A549 (cell line): ENCODE measurements at regions not wholly inside any gene's neighbourhood (a gene's known extent, or its start where the extent isn't known, plus 50 kb on each side); places are given as distances from the start of the nearest gene placed in this dataset.
"Not testable (repeated sequence)": the region's sequence is repeated elsewhere in the genome, so short reads cannot be mapped to it uniquely, and the experiment has no call there.

Experiments
- HDAC2 ChIP-seq: fragments of 200-600 bp; sonication (generic); IDR thresholded peaks from 2 replicates; pipeline ENCODE4 v1.6.1; 2016
- MYC ChIP-seq: IDR thresholded peaks from 2 replicates; pipeline ENCODE4 v1.6.1; 2012; ENCODE audit warnings: mild to moderate bottlenecking, inconsistent platforms, low read length, improper control_type of control experiment, borderline replicate concordance
- SMC3 ChIP-seq: fragments of >200 bp; sonication (Bioruptor Twin); formaldehyde crosslinking; IDR thresholded peaks from 3 replicates; pipeline ENCODE4 v1.6.1; 2018; ENCODE audit warnings: inconsistent platforms
- ZC3H11A ChIP-seq: fragments of 450-650 bp; IDR thresholded peaks from 2 replicates; pipeline ENCODE4 v1.6.1; 2014; ENCODE audit warnings: antibody characterized with exemption, mild to moderate bottlenecking
- ZSCAN20 ChIP-seq: fragments of 250-450 bp; sonication (Bioruptor Pico); IDR thresholded peaks from 2 replicates; pipeline ENCODE4 v1.8.0; 2022; ENCODE audit warnings: mild to moderate bottlenecking, moderate library complexity
- TF ChIP-seq, protein P1 (sequence below): fragments of >200 bp; sonication (Bioruptor Twin); formaldehyde crosslinking; IDR thresholded peaks from 3 replicates; pipeline ENCODE4 v1.5.1; 2016
- TF ChIP-seq, protein P2 (sequence below): fragments of >200 bp; sonication (Bioruptor Twin); formaldehyde crosslinking; IDR thresholded peaks from 2 replicates; pipeline ENCODE4 v1.6.1; 2016
- TF ChIP-seq, protein P3 (sequence below): fragments of 200-600 bp; sonication (generic); IDR thresholded peaks from 2 replicates; pipeline ENCODE4 v1.6.1; 2016; ENCODE audit warnings: antibody characterized with exemption, mild to moderate bottlenecking, moderate library complexity

- TF ChIP-seq SMC3; MYC; HDAC2; ZSCAN20 (CRISPR knock-in tag); ZC3H11A: not testable (repeated sequence)
- TF ChIP-seq, protein P1, sequence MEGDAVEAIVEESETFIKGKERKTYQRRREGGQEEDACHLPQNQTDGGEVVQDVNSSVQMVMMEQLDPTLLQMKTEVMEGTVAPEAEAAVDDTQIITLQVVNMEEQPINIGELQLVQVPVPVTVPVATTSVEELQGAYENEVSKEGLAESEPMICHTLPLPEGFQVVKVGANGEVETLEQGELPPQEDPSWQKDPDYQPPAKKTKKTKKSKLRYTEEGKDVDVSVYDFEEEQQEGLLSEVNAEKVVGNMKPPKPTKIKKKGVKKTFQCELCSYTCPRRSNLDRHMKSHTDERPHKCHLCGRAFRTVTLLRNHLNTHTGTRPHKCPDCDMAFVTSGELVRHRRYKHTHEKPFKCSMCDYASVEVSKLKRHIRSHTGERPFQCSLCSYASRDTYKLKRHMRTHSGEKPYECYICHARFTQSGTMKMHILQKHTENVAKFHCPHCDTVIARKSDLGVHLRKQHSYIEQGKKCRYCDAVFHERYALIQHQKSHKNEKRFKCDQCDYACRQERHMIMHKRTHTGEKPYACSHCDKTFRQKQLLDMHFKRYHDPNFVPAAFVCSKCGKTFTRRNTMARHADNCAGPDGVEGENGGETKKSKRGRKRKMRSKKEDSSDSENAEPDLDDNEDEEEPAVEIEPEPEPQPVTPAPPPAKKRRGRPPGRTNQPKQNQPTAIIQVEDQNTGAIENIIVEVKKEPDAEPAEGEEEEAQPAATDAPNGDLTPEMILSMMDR, result not testable (repeated sequence)
- TF ChIP-seq, protein P2, sequence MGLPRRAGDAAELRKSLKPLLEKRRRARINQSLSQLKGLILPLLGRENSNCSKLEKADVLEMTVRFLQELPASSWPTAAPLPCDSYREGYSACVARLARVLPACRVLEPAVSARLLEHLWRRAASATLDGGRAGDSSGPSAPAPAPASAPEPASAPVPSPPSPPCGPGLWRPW, result not testable (repeated sequence)
- TF ChIP-seq, protein P3, sequence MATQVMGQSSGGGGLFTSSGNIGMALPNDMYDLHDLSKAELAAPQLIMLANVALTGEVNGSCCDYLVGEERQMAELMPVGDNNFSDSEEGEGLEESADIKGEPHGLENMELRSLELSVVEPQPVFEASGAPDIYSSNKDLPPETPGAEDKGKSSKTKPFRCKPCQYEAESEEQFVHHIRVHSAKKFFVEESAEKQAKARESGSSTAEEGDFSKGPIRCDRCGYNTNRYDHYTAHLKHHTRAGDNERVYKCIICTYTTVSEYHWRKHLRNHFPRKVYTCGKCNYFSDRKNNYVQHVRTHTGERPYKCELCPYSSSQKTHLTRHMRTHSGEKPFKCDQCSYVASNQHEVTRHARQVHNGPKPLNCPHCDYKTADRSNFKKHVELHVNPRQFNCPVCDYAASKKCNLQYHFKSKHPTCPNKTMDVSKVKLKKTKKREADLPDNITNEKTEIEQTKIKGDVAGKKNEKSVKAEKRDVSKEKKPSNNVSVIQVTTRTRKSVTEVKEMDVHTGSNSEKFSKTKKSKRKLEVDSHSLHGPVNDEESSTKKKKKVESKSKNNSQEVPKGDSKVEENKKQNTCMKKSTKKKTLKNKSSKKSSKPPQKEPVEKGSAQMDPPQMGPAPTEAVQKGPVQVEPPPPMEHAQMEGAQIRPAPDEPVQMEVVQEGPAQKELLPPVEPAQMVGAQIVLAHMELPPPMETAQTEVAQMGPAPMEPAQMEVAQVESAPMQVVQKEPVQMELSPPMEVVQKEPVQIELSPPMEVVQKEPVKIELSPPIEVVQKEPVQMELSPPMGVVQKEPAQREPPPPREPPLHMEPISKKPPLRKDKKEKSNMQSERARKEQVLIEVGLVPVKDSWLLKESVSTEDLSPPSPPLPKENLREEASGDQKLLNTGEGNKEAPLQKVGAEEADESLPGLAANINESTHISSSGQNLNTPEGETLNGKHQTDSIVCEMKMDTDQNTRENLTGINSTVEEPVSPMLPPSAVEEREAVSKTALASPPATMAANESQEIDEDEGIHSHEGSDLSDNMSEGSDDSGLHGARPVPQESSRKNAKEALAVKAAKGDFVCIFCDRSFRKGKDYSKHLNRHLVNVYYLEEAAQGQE, result not testable (repeated sequence)
These were observed 386.8 kb upstream of the ZMIZ1 start for GRCh38 chr10:78681986-78682385.
